SK-N-SH treated with all-trans-retinoic acid at 6 μM for 48 hours (cell line): ENCODE measurements at regions not wholly inside any gene's neighbourhood (a gene's known extent, or its start where the extent isn't known, plus 50 kb on each side); places are given as distances from the start of the nearest gene placed in this dataset.
"Not testable (repeated sequence)": the region's sequence is repeated elsewhere in the genome, so short reads cannot be mapped to it uniquely, and the experiment has no call there.

Source experiments
- ATAC-seq: fragments of 200-7000 bp; cut with Tn5 transposase; 3 replicates; pipeline ENCODE4 v1.9.1; 2020; ENCODE audit warnings: mild to moderate bottlenecking, moderate library complexity
- ARNTL ChIP-seq: fragments of 450-650 bp; formaldehyde crosslinking; IDR thresholded peaks from 2 replicates; pipeline ENCODE4 v1.5.0; 2020; ENCODE audit warnings: low read depth, mild to moderate bottlenecking, moderate library complexity, borderline replicate concordance
- BACH2 ChIP-seq: fragments of 250-450 bp; sonication (Bioruptor Pico); IDR thresholded peaks from 2 replicates; pipeline ENCODE4 v1.9.0; 2021; ENCODE audit warnings: mild to moderate bottlenecking, borderline replicate concordance
- CSRNP3 ChIP-seq: fragments of 250-450 bp; sonication (Bioruptor Pico); IDR thresholded peaks from 2 replicates; pipeline ENCODE4 v1.5.1; 2021; ENCODE audit warnings: mild to moderate bottlenecking, moderate library complexity
- GLIS3 ChIP-seq: fragments of 250-450 bp; sonication (Bioruptor Pico); IDR thresholded peaks from 2 replicates; pipeline ENCODE4 v1.5.0; 2020; ENCODE audit warnings: mild to moderate bottlenecking, moderate library complexity
- ISL1 ChIP-seq: fragments of 250-450 bp; sonication (Bioruptor Pico); IDR thresholded peaks from 2 replicates; pipeline ENCODE4 v2.1.2; 2022; ENCODE audit warnings: mild to moderate bottlenecking, moderate library complexity
- OSR1 ChIP-seq: fragments of 250-450 bp; sonication (Bioruptor Pico); IDR thresholded peaks from 2 replicates; pipeline ENCODE4 v1.8.0; 2022; ENCODE audit warnings: moderate library complexity, mild to moderate bottlenecking, inconsistent platforms
- PPARA ChIP-seq: fragments of 250-450 bp; sonication (Bioruptor Pico); IDR thresholded peaks from 2 replicates; pipeline ENCODE4 v1.5.0; 2020; ENCODE audit warnings: mild to moderate bottlenecking, borderline replicate concordance
- RARB ChIP-seq: fragments of 250-450 bp; sonication (Bioruptor Pico); IDR thresholded peaks from 2 replicates; pipeline ENCODE4 v1.8.0; 2021; ENCODE audit warnings: mild to moderate bottlenecking, moderate library complexity
- TCF4 ChIP-seq: fragments of 250-450 bp; sonication (Bioruptor Pico); IDR thresholded peaks from 2 replicates; pipeline ENCODE4 v1.8.0; 2021; ENCODE audit warnings: mild to moderate bottlenecking, moderate library complexity, borderline replicate concordance
- TOX ChIP-seq: fragments of 250-450 bp; sonication (Bioruptor Pico); IDR thresholded peaks from 2 replicates; pipeline ENCODE4 v1.8.0; 2021; ENCODE audit warnings: mild to moderate bottlenecking, moderate library complexity, borderline replicate concordance
- TSHZ2 ChIP-seq: fragments of 250-450 bp; sonication (Bioruptor Pico); IDR thresholded peaks from 2 replicates; pipeline ENCODE4 v1.5.0; 2020; ENCODE audit warnings: mild to moderate bottlenecking, moderate library complexity
- ZC3H10 ChIP-seq: fragments of 250-450 bp; sonication (Bioruptor Pico); IDR thresholded peaks from 2 replicates; pipeline ENCODE4 v1.5.1; 2021; ENCODE audit warnings: mild to moderate bottlenecking, moderate library complexity
- ZFP3 ChIP-seq: fragments of 250-450 bp; sonication (Bioruptor Pico); IDR thresholded peaks from 2 replicates; pipeline ENCODE4 v1.5.0; 2020; ENCODE audit warnings: mild to moderate bottlenecking, moderate library complexity
- ZFP30 ChIP-seq: fragments of 450-650 bp; formaldehyde crosslinking; IDR thresholded peaks from 2 replicates; pipeline ENCODE4 v1.5.0; 2022; ENCODE audit warnings: mild to moderate bottlenecking, moderate library complexity
- ZNF70 ChIP-seq: fragments of 450-650 bp; formaldehyde crosslinking; IDR thresholded peaks from 2 replicates; pipeline ENCODE4 v1.5.0; 2020; ENCODE audit warnings: mild to moderate bottlenecking, moderate library complexity
- ZNF8 ChIP-seq: fragments of 450-650 bp; formaldehyde crosslinking; IDR thresholded peaks from 2 replicates; pipeline ENCODE4 v1.5.0; 2020; ENCODE audit warnings: mild to moderate bottlenecking, moderate library complexity

- no peak for ATAC-seq
- TF ChIP-seq GLIS3 (CRISPR knock-in tag), result no peak
- no peak for TF ChIP-seq ZFP30 (CRISPR knock-in tag)
- no peak for TF ChIP-seq BACH2
- no peak for TF ChIP-seq OSR1 (CRISPR knock-in tag)
- no peak for TF ChIP-seq TSHZ2 (CRISPR knock-in tag)
Measured at GRCh38 chr16:87161822-87162676, 155.1 kb downstream of the C16orf95 start.

- ATAC-seq, result not testable (repeated sequence)
Measured at GRCh38 chr16:87162799-87163198, 154.4 kb downstream of the C16orf95 start.

GRCh38 chr16:87163637-87164036 lies 153.6 kb downstream of the C16orf95 start:
- no peak for TF ChIP-seq ZNF8 (CRISPR knock-in tag)
- no peak for TF ChIP-seq ZC3H10 (CRISPR knock-in tag)
- no peak for TF ChIP-seq ARNTL (CRISPR knock-in tag)
- no peak for TF ChIP-seq OSR1 (CRISPR knock-in tag)
- TF ChIP-seq ZFP3 (CRISPR knock-in tag), result no peak
- TF ChIP-seq ISL1 (CRISPR knock-in tag), result no peak
- no peak for TF ChIP-seq CSRNP3 (CRISPR knock-in tag)
- TF ChIP-seq ZNF70 (CRISPR knock-in tag), result no peak
- no peak for TF ChIP-seq TOX (CRISPR knock-in tag)
- TF ChIP-seq TCF4 (CRISPR knock-in tag), result no peak
- no peak for TF ChIP-seq ZFP30 (CRISPR knock-in tag)
- TF ChIP-seq BACH2, result no peak
- TF ChIP-seq, all 23 proteins: peak for 0
- ATAC-seq, result no peak

GRCh38 chr16:87165151-87165550 lies 152.0 kb downstream of the C16orf95 start:
- no peak for TF ChIP-seq RARB (CRISPR knock-in tag)
- no peak for TF ChIP-seq CSRNP3 (CRISPR knock-in tag)
- no peak for TF ChIP-seq ZC3H10 (CRISPR knock-in tag)
- TF ChIP-seq ARNTL (CRISPR knock-in tag), result no peak
- ATAC-seq, result no peak

- ATAC-seq, result no peak
- TF ChIP-seq TSHZ2 (CRISPR knock-in tag) (no peak), TCF4 (CRISPR knock-in tag) (no peak), ZNF70 (CRISPR knock-in tag) (no peak), ISL1 (CRISPR knock-in tag) (no peak), PPARA (CRISPR knock-in tag) (no peak), ZFP30 (CRISPR knock-in tag) (no peak), GLIS3 (CRISPR knock-in tag) (no peak)
Measured at GRCh38 chr16:87165885-87166284, 151.3 kb downstream of the C16orf95 start.
